GM23338 (cell line): ENCODE measurements at regions not wholly inside any gene's neighbourhood (a gene's known extent, or its start where the extent isn't known, plus 50 kb on each side); places are given as distances from the start of the nearest gene placed in this dataset.

ENCODE experiments used
- ATAC-seq: fragments of 200-7000 bp; cut with Tn5 transposase; 3 replicates; pipeline ENCODE4 v1.9.1; 2020
- DNase-seq: peaks from one replicate; pipeline ENCODE4 v3.0.0-alpha.2; 2015; ENCODE audit warnings: low spot score
- H2AFZ ChIP-seq: fragments of 200-600 bp; sonication (generic); 2 replicates; pipeline ENCODE4 v1.8.0; 2016; ENCODE audit warnings: antibody characterized with exemption, mild to moderate bottlenecking, moderate library complexity
- H3F3A ChIP-seq: fragments of 200-600 bp; sonication (generic); replicated peaks from 2 replicates; pipeline ENCODE4 v1.8.0; 2017; ENCODE audit warnings: antibody characterized with exemption, mixed run types, low read depth
- H3K27ac ChIP-seq: fragments of 200-600 bp; sonication (generic); 2 replicates; pipeline ENCODE4 v1.6.1; 2016; ENCODE audit warnings: low read depth
- H3K27me3 ChIP-seq: fragments of 200-600 bp; sonication (generic); 2 replicates; pipeline ENCODE4 v1.8.0; 2016; ENCODE audit warnings: mild to moderate bottlenecking, mixed run types, moderate library complexity; ENCODE audit not compliant: insufficient read depth
- H3K36me3 ChIP-seq: fragments of 200-600 bp; sonication (generic); 2 replicates; pipeline ENCODE4 v1.8.0; 2016; ENCODE audit warnings: mild to moderate bottlenecking; ENCODE audit not compliant: insufficient read depth
- H3K4me1 ChIP-seq: fragments of 200-600 bp; sonication (generic); 2 replicates; pipeline ENCODE4 v1.8.0; 2016; ENCODE audit warnings: mild to moderate bottlenecking, moderate library complexity; ENCODE audit not compliant: insufficient read depth
- H3K4me2 ChIP-seq: fragments of 200-600 bp; sonication (generic); 2 replicates; pipeline ENCODE4 v1.7.1; 2017; ENCODE audit warnings: mixed run types
- H3K4me3 ChIP-seq: fragments of 200-600 bp; sonication (generic); 2 replicates; pipeline ENCODE4 v1.6.1; 2016; ENCODE audit warnings: mixed run types
- H3K79me2 ChIP-seq: fragments of 200-600 bp; sonication (generic); replicated peaks from 2 replicates; pipeline ENCODE4 v1.8.0; 2017; ENCODE audit warnings: mild to moderate bottlenecking; ENCODE audit not compliant: insufficient read depth
- H3K9me2 ChIP-seq: fragments of 200-600 bp; sonication (generic); 2 replicates; pipeline ENCODE4 v1.8.0; 2017; ENCODE audit not compliant: insufficient read depth
- H4K20me1 ChIP-seq: fragments of 200-600 bp; sonication (generic); replicated peaks from 2 replicates; pipeline ENCODE4 v1.8.0; 2017; ENCODE audit warnings: mild to moderate bottlenecking; ENCODE audit not compliant: insufficient read depth
- H3K27ac Mint-ChIP-seq: 2 replicates; pipeline ENCODE4 v1.8.0; 2020; ENCODE audit warnings: inconsistent platforms, mild to moderate bottlenecking, moderate library complexity, mixed read lengths
- H3K27me3 Mint-ChIP-seq: 3 replicates; pipeline ENCODE4 v1.8.0; 2022; ENCODE audit warnings: low read depth, mild to moderate bottlenecking, moderate library complexity, mixed read lengths, inconsistent platforms; ENCODE audit not compliant: insufficient read depth, poor library complexity
- H3K36me3 Mint-ChIP-seq: 3 replicates; pipeline ENCODE4 v1.8.0; 2021; ENCODE audit warnings: low read depth, mild to moderate bottlenecking, inconsistent platforms, moderate library complexity, mixed read lengths
- H3K4me1 Mint-ChIP-seq: 3 replicates; pipeline ENCODE4 v1.8.0; 2020; ENCODE audit warnings: mild to moderate bottlenecking, inconsistent platforms, mixed read lengths
- H3K4me3 Mint-ChIP-seq: 3 replicates; pipeline ENCODE4 v1.8.0; 2021; ENCODE audit warnings: moderate library complexity, mild to moderate bottlenecking, inconsistent platforms, mixed read lengths
- H3K9me3 Mint-ChIP-seq: 3 replicates; pipeline ENCODE4 v1.8.0; 2020; ENCODE audit warnings: moderate library complexity, mild to moderate bottlenecking, inconsistent platforms, mixed read lengths
- ETS1 ChIP-seq: IDR thresholded peaks from 2 replicates; pipeline ENCODE4 v1.6.1; 2016; ENCODE audit warnings: antibody characterized with exemption
- JUNB ChIP-seq: IDR thresholded peaks from one replicate; pipeline ENCODE4 v1.6.1; 2016; ENCODE audit warnings: antibody characterized with exemption; ENCODE audit not compliant: unreplicated experiment
- NANOG ChIP-seq: IDR thresholded peaks from 2 replicates; pipeline ENCODE4 v1.6.1; 2016; ENCODE audit warnings: antibody characterized with exemption, borderline replicate concordance
- POLR2AphosphoS5 ChIP-seq: IDR thresholded peaks from 2 replicates; pipeline ENCODE4 v1.6.1; 2016; ENCODE audit warnings: antibody characterized with exemption, low read depth
- REST ChIP-seq: IDR thresholded peaks from one replicate; pipeline ENCODE4 v1.6.1; 2018; ENCODE audit warnings: antibody characterized with exemption; ENCODE audit not compliant: unreplicated experiment
- STAT1 ChIP-seq: IDR thresholded peaks from one replicate; pipeline ENCODE4 v1.6.1; 2016; ENCODE audit warnings: antibody characterized with exemption; ENCODE audit not compliant: unreplicated experiment
- ZNF462 ChIP-seq: fragments of 250-450 bp; sonication (Bioruptor Pico); IDR thresholded peaks from 2 replicates; pipeline ENCODE4 v1.5.0; 2020; ENCODE audit warnings: mild to moderate bottlenecking, moderate library complexity

GRCh38 chr12:78483767-78484315, 380.7 kb upstream of the SYT1 start (continued):
- no peak for TF ChIP-seq REST
- no peak for TF ChIP-seq NANOG
- TF ChIP-seq JUNB = no peak
- no peak for TF ChIP-seq STAT1

GRCh38 chr12:78489990-78490389, 374.6 kb upstream of the SYT1 start:
- H3K4me3 Mint-ChIP-seq = no peak overlapping the region
- peaks cover 6% of the 10 kb centered on the region; the same call in 2 of the 3 replicates for H3K9me3 Mint-ChIP-seq
- 0 out of 2 replicates have a peak, but pooled peaks cover 6% of the 10 kb centered on the region for H3K9me2 ChIP-seq
- no peak overlapping the region for H3K4me2 ChIP-seq
- H3K36me3 ChIP-seq = no peaks in the 10 kb centered on the region
- H3K27me3 Mint-ChIP-seq = no peaks in the 10 kb centered on the region
- H3K27me3 ChIP-seq = no peaks in the 10 kb centered on the region
- TF ChIP-seq ETS1 (no peak), REST (no peak), ZNF462 (CRISPR knock-in tag) (no peak), STAT1 (no peak), POLR2AphosphoS5 (no peak)
- H3K36me3 Mint-ChIP-seq = no peaks in the 10 kb centered on the region
- no peak for DNase-seq
- H3K27ac ChIP-seq = no peak overlapping the region
- H3K4me3 ChIP-seq = no peak overlapping the region
- no peak overlapping the region for H2AFZ ChIP-seq
- no peak overlapping the region for H3K27ac Mint-ChIP-seq
- H4K20me1 ChIP-seq = no peaks in the 10 kb centered on the region
- no peaks in the 10 kb centered on the region for H3K4me1 Mint-ChIP-seq
- no peaks in the 10 kb centered on the region for H3K79me2 ChIP-seq
- no peaks in the 10 kb centered on the region for H3F3A ChIP-seq
- no peak for ATAC-seq
- H3K4me1 ChIP-seq = no peaks in the 10 kb centered on the region
